GM12874 (cell line): ENCODE measurements at regions not wholly inside any gene's neighbourhood (a gene's known extent, or its start where the extent isn't known, plus 50 kb on each side); places are given as distances from the start of the nearest gene placed in this dataset.

Experiments
- TF ChIP-seq, protein P1 (sequence below): IDR thresholded peaks from 2 replicates; pipeline ENCODE4 v1.5.1; 2011; ENCODE audit warnings: low read depth, mild to moderate bottlenecking, control low read depth, low read length, moderate library complexity; ENCODE audit not compliant: insufficient read depth

- TF ChIP-seq, protein P1, sequence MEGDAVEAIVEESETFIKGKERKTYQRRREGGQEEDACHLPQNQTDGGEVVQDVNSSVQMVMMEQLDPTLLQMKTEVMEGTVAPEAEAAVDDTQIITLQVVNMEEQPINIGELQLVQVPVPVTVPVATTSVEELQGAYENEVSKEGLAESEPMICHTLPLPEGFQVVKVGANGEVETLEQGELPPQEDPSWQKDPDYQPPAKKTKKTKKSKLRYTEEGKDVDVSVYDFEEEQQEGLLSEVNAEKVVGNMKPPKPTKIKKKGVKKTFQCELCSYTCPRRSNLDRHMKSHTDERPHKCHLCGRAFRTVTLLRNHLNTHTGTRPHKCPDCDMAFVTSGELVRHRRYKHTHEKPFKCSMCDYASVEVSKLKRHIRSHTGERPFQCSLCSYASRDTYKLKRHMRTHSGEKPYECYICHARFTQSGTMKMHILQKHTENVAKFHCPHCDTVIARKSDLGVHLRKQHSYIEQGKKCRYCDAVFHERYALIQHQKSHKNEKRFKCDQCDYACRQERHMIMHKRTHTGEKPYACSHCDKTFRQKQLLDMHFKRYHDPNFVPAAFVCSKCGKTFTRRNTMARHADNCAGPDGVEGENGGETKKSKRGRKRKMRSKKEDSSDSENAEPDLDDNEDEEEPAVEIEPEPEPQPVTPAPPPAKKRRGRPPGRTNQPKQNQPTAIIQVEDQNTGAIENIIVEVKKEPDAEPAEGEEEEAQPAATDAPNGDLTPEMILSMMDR = no peak
These were observed 466.1 kb downstream of the PDCD6IP start for GRCh38 chr3:34264337-34265041.

DNA sequence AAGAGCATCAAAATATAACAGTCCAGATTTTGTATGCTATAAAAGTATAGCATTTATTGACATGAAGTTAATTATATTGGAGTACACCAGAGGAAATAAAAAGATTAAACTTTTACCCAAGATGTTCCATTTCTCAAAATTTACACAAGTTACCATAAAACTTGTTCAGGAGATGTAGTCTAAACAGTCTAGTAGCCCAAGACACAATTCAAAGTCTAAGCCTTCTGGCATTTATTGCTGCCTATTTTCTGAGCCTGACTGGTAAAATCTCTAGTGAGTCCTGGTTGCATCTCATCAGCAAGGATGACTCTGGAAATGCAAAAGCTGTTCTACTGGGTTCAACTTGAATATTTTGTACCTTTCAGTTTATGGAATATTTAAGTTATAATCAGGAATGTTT lies 468.7 kb downstream of the PDCD6IP start:
- TF ChIP-seq, protein P1 = no peak

DNA sequence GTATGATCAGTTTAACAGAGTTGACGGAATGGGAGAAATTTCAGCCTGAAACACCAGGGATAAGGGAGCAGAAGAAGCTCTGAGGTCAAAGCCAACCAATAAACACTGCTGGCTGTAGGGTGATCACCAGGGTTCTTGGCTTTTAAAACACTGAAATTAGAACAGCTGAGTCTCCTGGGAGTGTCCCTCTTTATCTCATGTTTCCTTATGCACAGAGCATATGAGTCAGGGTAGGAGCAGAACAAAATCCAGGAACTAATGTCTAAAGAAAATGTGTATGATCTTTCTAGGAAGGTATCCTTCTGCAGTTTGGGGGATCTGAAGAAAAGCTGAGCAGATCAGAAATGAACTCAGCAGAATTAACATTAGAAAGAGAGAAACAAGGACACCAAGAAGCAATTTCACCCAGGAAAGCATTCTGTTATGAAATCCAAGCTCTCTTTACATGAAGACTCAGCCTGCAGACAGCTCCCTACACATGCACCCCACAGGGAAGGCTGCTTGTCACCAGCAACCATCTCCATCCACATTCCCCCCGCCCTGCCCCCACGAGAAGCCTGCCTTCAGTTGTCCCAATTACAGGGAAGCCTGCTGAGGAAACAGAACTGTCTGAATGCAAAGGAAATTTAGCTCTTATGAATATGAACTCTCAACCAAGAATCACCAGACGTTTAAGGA lies 469.7 kb downstream of the PDCD6IP start:
- TF ChIP-seq, protein P1 = no peak

- TF ChIP-seq, protein P1 = no peak
These were observed 477.4 kb downstream of the PDCD6IP start for GRCh38 chr3:34275811-34276210.

- TF ChIP-seq, protein P1 = no peak
These were observed 477.9 kb downstream of the PDCD6IP start for GRCh38 chr3:34276342-34276741.

DNA sequence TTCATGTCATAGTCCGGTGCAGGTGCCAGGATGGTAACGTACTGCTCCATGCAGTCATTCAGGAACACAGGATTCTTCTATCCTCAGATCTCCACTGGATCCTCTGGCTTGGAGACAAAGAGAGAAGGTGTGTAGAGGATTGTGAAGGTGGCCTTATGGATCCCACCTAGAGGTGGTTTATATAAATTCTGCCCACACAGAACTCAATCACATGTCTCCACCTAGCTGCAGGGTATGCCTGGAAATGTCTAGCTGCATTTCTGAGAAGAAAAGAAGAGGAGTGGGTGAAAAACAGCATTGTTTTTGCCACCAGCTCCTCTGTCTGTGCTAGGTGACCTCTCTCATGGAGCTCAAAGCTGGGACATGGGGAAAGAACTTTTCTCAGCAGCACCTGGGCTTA lies 478.7 kb downstream of the PDCD6IP start:
- TF ChIP-seq, protein P1 = no peak

DNA sequence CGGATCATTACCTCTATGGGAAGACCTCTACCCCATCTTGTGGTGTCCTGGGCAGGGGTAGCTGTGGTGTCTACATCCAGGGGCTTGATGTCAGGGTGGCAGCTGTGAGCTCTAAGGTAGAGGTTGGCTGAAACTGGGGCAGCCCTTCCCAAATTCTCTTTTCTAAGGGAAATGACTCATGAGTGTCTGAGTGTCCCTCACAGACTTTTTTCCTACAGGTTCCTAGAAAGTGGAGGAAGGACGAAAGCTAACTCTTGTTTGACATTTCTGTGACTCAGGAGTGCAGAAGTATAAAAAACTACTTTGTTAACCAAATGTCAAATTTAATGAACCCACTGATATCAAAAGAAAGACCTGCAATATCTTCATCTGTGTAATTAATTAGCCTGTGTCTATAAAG lies 481.5 kb downstream of the PDCD6IP start:
- TF ChIP-seq, protein P1 = no peak
